ENCODE measurements at regions not wholly inside any gene's neighbourhood (a gene's known extent, or its start where the extent isn't known, plus 50 kb on each side); places are given as distances from the start of the nearest gene placed in this dataset.
"Not testable (repeated sequence)": the region's sequence is repeated elsewhere in the genome, so short reads cannot be mapped to it uniquely, and the experiment has no call there.

DNA sequence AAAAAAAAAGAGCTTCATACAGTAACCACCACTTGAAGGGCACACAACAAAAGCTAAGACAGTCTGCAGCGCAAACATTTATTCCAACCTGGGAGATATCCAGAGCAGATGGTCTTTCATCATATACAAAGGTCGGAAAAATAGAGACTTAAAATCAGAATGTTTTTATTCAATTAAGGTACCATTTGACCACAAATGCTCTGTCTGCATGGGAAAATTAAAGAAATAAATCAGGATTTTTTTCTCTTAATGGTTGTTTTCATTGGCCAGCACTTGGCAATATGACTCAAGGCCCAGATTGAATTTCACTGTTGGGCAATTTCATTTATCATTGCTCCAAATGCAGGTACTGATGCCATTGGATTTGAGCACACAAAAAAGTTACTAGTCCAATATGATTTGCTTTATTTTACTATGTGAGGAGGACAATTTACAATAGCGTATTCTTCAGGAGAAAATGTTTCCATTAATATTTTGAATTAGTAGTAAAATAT, 145.9 kb upstream of the AGTR1 start:
- WGBS, 5 donors = 93 to 98% (median 94%) methylated on average over 3 of the region's 3 CpGs
- H3K27me3 ChIP-seq (replicated peaks in 1 of 7) = no peaks in the 10 kb centered on the region
- H3K36me3 ChIP-seq = no peaks in the 10 kb centered on the region
- no peak for DNase-seq
- no peak overlapping the region for H3K27ac ChIP-seq
- H3K9me3 ChIP-seq = peaks cover 0 to 4% (median 0%) of the 10 kb centered on the region in 8 donors
- H3K4me3 ChIP-seq = no peak overlapping the region
- peaks cover 0 to 3% (median 0%) of the 10 kb centered on the region in 6 donors for H3K4me1 ChIP-seq
- intact Hi-C loops (cut with DNase I; ENCODE audit: low total_unique reads) = no loop called here
- no peak for TF ChIP-seq POLR2AphosphoS5 (IDR thresholded peaks at IDR 0.05)
- TF ChIP-seq POLR2A (IDR thresholded peaks at IDR 0.05) = no peak
- TF ChIP-seq, protein P1, sequence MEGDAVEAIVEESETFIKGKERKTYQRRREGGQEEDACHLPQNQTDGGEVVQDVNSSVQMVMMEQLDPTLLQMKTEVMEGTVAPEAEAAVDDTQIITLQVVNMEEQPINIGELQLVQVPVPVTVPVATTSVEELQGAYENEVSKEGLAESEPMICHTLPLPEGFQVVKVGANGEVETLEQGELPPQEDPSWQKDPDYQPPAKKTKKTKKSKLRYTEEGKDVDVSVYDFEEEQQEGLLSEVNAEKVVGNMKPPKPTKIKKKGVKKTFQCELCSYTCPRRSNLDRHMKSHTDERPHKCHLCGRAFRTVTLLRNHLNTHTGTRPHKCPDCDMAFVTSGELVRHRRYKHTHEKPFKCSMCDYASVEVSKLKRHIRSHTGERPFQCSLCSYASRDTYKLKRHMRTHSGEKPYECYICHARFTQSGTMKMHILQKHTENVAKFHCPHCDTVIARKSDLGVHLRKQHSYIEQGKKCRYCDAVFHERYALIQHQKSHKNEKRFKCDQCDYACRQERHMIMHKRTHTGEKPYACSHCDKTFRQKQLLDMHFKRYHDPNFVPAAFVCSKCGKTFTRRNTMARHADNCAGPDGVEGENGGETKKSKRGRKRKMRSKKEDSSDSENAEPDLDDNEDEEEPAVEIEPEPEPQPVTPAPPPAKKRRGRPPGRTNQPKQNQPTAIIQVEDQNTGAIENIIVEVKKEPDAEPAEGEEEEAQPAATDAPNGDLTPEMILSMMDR (IDR thresholded peaks at IDR 0.05 in 8 of 11, conservative IDR thresholded peaks at IDR 0.05 in 3 of 11) = no peak

DNA sequence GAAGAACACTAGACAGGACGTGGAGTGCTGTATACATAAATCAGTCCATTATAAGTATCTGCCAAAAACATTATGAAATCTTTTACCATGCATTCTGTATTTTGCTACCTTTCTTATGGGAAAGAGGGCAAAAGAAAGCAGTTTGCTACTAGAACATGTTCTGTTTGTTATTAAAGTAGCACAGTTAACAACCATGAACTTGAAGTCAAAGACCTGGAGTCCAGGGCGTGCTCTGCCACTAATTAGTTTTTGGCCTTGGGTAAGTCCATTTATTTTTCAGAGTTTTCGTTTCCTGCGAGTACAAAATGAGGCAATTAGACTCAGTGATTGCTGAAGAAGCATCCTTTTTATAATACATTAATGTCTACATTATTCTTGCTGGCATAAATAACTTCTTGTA, 143.3 kb upstream of the AGTR1 start:
- H3K9me3 ChIP-seq = peaks cover 0 to 16% (median 1%) of the 10 kb centered on the region in 8 donors
- no peak for DNase-seq
- peak overlapping the region in 3 of 8 donors; percentile 8 to 18 (median 12) for H3K27ac ChIP-seq
- H3K27me3 ChIP-seq (replicated peaks in 1 of 7) = no peaks in the 10 kb centered on the region
- TF ChIP-seq, protein P1 (IDR thresholded peaks at IDR 0.05 in 8 of 11, conservative IDR thresholded peaks at IDR 0.05 in 3 of 11) = no peak
- no peak for TF ChIP-seq POLR2A (IDR thresholded peaks at IDR 0.05)
- no peak for TF ChIP-seq POLR2AphosphoS5 (IDR thresholded peaks at IDR 0.05)
- intact Hi-C loops (cut with DNase I; ENCODE audit: low total_unique reads) = no loop called here
- 37 to 56% (median 52%) methylated on average over 4 of the region's 4 CpGs for WGBS, 5 donors
- no peaks in the 10 kb centered on the region for H3K36me3 ChIP-seq
- H3K4me3 ChIP-seq = no peak overlapping the region
- H3K4me1 ChIP-seq = peaks cover 0 to 3% (median 0%) of the 10 kb centered on the region in 6 donors

DNA sequence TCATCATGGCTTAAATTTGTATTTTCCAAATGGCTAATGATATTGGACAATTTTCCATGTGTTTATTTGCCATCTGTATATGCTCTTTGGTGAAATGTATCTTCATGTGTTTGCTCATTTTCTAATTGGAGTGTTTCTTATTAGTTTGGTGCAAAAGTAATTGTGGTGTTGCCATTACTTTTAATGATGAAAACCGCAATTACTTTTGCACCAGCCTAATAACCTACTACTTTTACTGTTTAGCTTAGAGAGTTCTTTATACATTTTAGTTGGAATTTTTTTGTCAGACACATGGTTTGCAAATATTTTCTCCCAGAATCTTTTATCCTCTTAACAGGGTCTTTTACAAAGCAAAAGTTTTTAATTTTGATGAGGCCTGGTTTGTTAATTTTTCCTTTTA, 141.0 kb upstream of the AGTR1 start:
- no peak overlapping the region for H3K27ac ChIP-seq
- H3K36me3 ChIP-seq = no peaks in the 10 kb centered on the region
- no peaks in the 10 kb centered on the region for H3K27me3 ChIP-seq (replicated peaks in 1 of 7)
- peaks cover 0 to 3% (median 0%) of the 10 kb centered on the region in 6 donors for H3K4me1 ChIP-seq
- H3K4me3 ChIP-seq = no peak overlapping the region
- DNase-seq = no peak
- intact Hi-C loops (cut with DNase I; ENCODE audit: low total_unique reads) = no loop called here
- H3K9me3 ChIP-seq = peaks cover 0 to 32% (median 2%) of the 10 kb centered on the region in 8 donors
- TF ChIP-seq POLR2AphosphoS5 (IDR thresholded peaks at IDR 0.05) (no peak), POLR2A (IDR thresholded peaks at IDR 0.05) (no peak)
- TF ChIP-seq, protein P1 (IDR thresholded peaks at IDR 0.05 in 8 of 11, conservative IDR thresholded peaks at IDR 0.05 in 3 of 11) = no peak
- WGBS, 5 donors = 82 to 100% (median 86%) methylated on average over 1 of the region's 1 CpG

DNA sequence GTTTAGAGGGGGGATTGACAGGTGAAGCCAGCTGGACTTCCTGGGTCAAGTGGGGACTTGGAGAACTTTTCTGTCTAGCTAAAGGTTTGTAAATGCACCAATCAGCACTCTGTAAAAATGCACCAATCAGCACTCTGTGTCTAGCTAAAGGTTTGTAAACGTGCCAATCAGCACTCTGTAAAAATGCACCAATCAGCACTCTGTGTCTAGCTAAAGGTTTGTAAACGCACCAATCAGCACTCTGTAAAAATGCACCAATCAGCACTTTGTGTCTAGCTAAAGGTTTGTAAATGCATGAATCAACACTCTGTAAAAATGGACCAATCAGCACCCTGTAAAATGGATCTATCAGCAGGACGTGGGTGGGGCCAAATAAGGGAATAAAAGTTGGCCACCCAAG, 120.1 kb upstream of the AGTR1 start:
- H3K9me3 ChIP-seq; DNase-seq; H3K4me1 ChIP-seq; H3K36me3 ChIP-seq; H3K27ac ChIP-seq; H3K4me3 ChIP-seq; intact Hi-C loops (cut with DNase I; ENCODE audit: low total_unique reads); H3K27me3 ChIP-seq (replicated peaks in 1 of 7): not testable (repeated sequence)
- WGBS, 5 donors = 53 to 88% (median 72%) methylated on average over 3 of the region's 3 CpGs

DNA sequence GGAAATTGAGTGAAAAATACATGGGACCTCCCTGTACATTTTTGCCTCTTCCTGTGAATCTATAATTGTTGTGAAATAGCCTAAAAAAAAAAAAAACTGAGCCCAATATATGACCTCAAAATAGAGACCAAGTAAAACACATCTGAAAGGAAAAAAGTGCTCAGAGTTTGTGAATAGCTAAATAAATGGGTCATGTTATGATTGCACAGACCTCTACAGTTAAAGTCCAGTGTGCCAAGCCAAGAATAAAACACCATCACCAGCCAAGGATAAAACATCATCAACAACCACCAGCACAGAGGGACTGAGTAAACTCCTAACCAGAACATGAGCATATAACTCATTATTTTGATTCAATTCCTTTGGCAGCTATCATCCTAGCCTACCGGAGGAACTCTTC, 115.6 kb upstream of the AGTR1 start:
- Histone ChIP-seq H3K9me3 (no peaks in the 10 kb centered on the region), H3K4me1 (no peaks in the 10 kb centered on the region), H3K36me3 (no peaks in the 10 kb centered on the region), H3K27ac (no peak overlapping the region), H3K4me3 (no peak overlapping the region), H3K27me3 (replicated peaks in 1 of 7) (no peaks in the 10 kb centered on the region)
- intact Hi-C loops (cut with DNase I; ENCODE audit: low total_unique reads) = no loop called here
- 72 to 88% (median 80%) methylated on average over 1 of the region's 1 CpG for WGBS, 5 donors
- no peak for DNase-seq
- no peak for TF ChIP-seq POLR2AphosphoS5 (IDR thresholded peaks at IDR 0.05)
- TF ChIP-seq, protein P1 (IDR thresholded peaks at IDR 0.05 in 8 of 11, conservative IDR thresholded peaks at IDR 0.05 in 3 of 11) = no peak
- no peak for TF ChIP-seq POLR2A (IDR thresholded peaks at IDR 0.05)
